Mesothelial cell of epicardium (in vitro differentiated cells): ENCODE measurements at regions not wholly inside any gene's neighbourhood (a gene's known extent, or its start where the extent isn't known, plus 50 kb on each side); places are given as distances from the start of the nearest gene placed in this dataset.

Experiments used
- DNase-seq, 2 experiments: peaks; one replicate each; pipeline ENCODE4 v3.0.0; 2021; ENCODE audit warnings: low spot score in 2 of 2; ENCODE audit not compliant: unreplicated experiment in 2 of 2
- H3K27ac Mint-ChIP-seq: 2 replicates; pipeline ENCODE4 v1.8.0; 2021; ENCODE audit warnings: mixed read lengths
- H3K27me3 Mint-ChIP-seq: 2 replicates; pipeline ENCODE4 v1.8.0; 2021; ENCODE audit warnings: low read depth, mixed read lengths
- H3K36me3 Mint-ChIP-seq: 2 replicates; pipeline ENCODE4 v1.8.0; 2021; ENCODE audit warnings: mixed read lengths
- H3K4me1 Mint-ChIP-seq: 2 replicates; pipeline ENCODE4 v1.8.0; 2021; ENCODE audit warnings: mixed read lengths
- H3K4me3 Mint-ChIP-seq: 2 replicates; pipeline ENCODE4 v1.8.0; 2021; ENCODE audit warnings: mild to moderate bottlenecking, moderate library complexity, mixed read lengths
- H3K9me3 Mint-ChIP-seq: 2 replicates; pipeline ENCODE4 v1.8.0; 2021; ENCODE audit warnings: mixed read lengths
- CTCF ChIP-seq: fragments of 200-600 bp; sonication (generic); IDR thresholded peaks from one replicate; pipeline ENCODE4 v1.5.0; 2021; ENCODE audit warnings: antibody characterized with exemption; ENCODE audit not compliant: unreplicated experiment

GRCh38 chr1:228810395-228810758 is 75.1 kb downstream of the RHOU start:
- Mint-ChIP-seq H3K27ac (peak overlapping the region; percentile 2), H3K4me3 (no peak overlapping the region), H3K36me3 (no peaks in the 10 kb centered on the region), H3K4me1 (peaks cover 42% of the 10 kb centered on the region), H3K27me3 (no peaks in the 10 kb centered on the region), H3K9me3 (peaks cover 3% of the 10 kb centered on the region)
- DNase-seq: no peak
- TF ChIP-seq CTCF: no peak

DNA sequence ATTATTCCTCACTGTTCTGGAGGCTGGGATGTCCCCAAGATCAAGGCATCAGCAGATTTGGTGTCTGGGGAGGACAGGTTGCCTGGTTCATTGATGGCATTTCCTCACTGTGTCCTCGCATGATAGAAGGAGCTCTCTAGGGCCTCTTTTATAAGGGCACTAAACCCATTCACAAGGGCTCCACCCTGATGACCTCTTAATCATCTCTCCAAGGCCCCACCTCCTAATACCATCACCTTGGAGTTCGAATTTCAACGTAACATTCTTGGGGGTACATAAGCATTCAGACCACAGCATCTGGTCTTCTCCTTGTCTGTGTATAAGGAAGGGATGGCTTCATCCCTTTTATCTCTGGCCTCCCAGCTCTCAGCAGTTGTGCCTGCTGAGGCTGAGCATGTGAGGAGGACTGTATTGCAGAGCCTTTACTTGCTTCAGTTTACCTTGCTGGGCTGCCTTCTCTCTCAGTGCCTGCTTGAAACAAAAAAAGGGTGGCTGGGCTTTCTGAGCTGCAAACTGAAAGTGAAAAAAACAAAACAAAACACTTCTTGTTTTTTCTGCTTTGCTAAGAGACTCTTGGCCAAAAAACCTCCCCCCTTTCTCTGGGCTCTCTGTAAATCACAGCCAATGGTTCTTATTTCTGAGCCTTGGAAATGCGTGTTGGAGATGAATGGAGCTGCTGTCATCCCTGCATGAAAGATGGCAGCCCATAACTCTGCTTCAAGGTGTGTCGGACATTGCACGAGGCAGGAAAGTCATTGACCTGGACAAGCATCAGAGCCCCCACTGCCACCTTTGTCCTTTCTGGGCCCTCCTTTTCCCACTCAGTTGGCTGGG is 75.8 kb downstream of the RHOU start:
- peaks cover 3% of the 10 kb centered on the region for H3K9me3 Mint-ChIP-seq
- H3K27me3 Mint-ChIP-seq: no peaks in the 10 kb centered on the region
- no peak overlapping the region for H3K4me3 Mint-ChIP-seq
- no peaks in the 10 kb centered on the region for H3K36me3 Mint-ChIP-seq
- peak overlapping the region; percentile 73 for H3K27ac Mint-ChIP-seq
- DNase-seq: no peak
- H3K4me1 Mint-ChIP-seq: peaks cover 38% of the 10 kb centered on the region
- no peak for TF ChIP-seq CTCF

DNA sequence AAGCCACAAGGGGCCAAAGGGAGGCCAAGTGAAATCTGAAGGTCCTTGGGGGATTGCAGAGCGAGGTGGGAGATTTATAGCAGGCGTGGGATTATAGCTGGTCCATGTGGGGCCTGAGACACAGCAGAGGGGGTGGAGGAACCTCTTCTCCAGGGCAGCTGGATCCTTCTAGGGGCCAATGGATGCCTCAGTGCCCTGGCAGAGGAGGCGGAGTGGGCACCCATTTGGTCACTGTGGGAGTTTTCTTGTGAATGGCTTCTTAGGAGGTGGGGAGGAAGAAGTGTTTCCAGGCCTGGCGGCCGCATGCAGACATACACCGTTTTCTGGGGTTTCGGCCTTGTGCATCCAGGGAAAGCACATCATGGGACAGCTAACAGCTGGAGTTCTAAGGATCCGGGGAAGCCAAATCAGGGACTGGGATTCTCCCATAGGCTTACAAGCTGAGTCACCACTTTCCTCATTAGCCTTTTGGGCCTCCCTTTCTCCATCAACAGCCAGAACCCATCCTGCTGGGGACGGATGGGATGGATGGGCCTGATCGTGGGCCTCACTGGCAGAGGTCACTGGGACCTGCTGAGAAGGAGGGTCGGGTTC is 76.5 kb downstream of the RHOU start:
- H3K36me3 Mint-ChIP-seq: no peaks in the 10 kb centered on the region
- peaks cover 1% of the 10 kb centered on the region for H3K9me3 Mint-ChIP-seq
- peaks cover 38% of the 10 kb centered on the region for H3K4me1 Mint-ChIP-seq
- no peak for TF ChIP-seq CTCF
- H3K4me3 Mint-ChIP-seq: no peak overlapping the region
- no peaks in the 10 kb centered on the region for H3K27me3 Mint-ChIP-seq
- DNase-seq: no peak
- peak overlapping the region; percentile 73 for H3K27ac Mint-ChIP-seq

- Mint-ChIP-seq H3K4me3 (no peak overlapping the region), H3K27ac (no peak overlapping the region), H3K36me3 (no peaks in the 10 kb centered on the region), H3K27me3 (no peaks in the 10 kb centered on the region), H3K4me1 (peaks cover 38% of the 10 kb centered on the region), H3K9me3 (no peaks in the 10 kb centered on the region)
- TF ChIP-seq CTCF: no peak
- DNase-seq: no peak
Observed at GRCh38 chr1:228812961-228813360, 77.7 kb downstream of the RHOU start.

DNA sequence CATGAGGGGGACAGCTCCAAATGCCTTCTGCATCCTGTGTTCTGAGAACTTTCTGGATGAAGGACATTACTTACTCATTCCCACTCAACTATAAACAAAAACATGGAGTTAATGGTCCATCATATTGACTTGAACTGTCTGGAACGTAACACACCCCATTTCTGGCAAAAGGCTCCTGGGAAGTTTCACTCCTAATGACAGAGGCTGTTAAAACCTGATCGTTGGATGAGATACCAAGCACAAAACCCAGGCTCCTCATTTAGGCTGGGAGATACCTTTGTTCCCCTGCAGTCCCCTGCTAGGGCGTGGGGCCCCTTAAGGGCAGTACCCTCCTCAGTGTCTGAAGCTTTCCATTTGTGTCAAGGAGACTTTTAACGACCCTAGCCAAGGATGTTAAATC is 78.9 kb downstream of the RHOU start:
- no peaks in the 10 kb centered on the region for H3K9me3 Mint-ChIP-seq
- no peaks in the 10 kb centered on the region for H3K36me3 Mint-ChIP-seq
- no peak for TF ChIP-seq CTCF
- peaks cover 37% of the 10 kb centered on the region for H3K4me1 Mint-ChIP-seq
- H3K27ac Mint-ChIP-seq: no peak overlapping the region
- no peaks in the 10 kb centered on the region for H3K27me3 Mint-ChIP-seq
- DNase-seq: no peak
- H3K4me3 Mint-ChIP-seq: no peak overlapping the region
